ENCODE measurements at regions not wholly inside any gene's neighbourhood (a gene's known extent, or its start where the extent isn't known, plus 50 kb on each side); places are given as distances from the start of the nearest gene placed in this dataset.

DNA sequence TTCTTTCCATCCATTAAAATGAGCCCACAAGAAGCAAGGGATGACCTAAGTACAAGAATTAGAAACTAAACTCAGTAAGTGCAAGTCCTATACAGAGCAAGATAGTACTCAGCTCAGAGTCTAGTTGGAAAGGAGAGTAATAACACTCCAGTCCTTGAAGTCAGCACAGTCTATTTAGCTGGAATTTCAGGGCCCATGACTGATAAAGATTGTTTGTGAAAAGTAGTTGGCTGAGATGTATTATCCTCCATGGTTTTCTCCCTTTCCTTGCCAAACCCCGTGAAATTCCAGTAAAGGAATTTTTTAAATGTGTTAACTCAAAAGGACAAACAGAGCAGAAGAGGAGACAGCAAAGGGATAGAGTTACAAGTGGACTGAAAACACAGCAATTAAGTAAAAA lies 127.2 kb upstream of the STT3B start:
- no peak overlapping the region for H2AFZ ChIP-seq (ENCODE audit: low read depth)
- no peaks in the 10 kb centered on the region for H3K79me2 ChIP-seq (ENCODE audit: insufficient read depth, low read depth)
- H3K27me3 ChIP-seq (ENCODE audit: insufficient read depth, low read depth), result no peaks in the 10 kb centered on the region
- H3K4me3 ChIP-seq (IDR thresholded peaks at IDR 0.05; ENCODE audit: insufficient read depth, low read depth, low read length), result no peak overlapping the region
- no peaks in the 10 kb centered on the region for H4K20me1 ChIP-seq (ENCODE audit: insufficient read depth)
- H3K4me2 ChIP-seq, result no peak overlapping the region
- H3K9ac ChIP-seq, result no peak overlapping the region
- H3K27ac ChIP-seq, result no peak overlapping the region
- TF ChIP-seq, protein P1, sequence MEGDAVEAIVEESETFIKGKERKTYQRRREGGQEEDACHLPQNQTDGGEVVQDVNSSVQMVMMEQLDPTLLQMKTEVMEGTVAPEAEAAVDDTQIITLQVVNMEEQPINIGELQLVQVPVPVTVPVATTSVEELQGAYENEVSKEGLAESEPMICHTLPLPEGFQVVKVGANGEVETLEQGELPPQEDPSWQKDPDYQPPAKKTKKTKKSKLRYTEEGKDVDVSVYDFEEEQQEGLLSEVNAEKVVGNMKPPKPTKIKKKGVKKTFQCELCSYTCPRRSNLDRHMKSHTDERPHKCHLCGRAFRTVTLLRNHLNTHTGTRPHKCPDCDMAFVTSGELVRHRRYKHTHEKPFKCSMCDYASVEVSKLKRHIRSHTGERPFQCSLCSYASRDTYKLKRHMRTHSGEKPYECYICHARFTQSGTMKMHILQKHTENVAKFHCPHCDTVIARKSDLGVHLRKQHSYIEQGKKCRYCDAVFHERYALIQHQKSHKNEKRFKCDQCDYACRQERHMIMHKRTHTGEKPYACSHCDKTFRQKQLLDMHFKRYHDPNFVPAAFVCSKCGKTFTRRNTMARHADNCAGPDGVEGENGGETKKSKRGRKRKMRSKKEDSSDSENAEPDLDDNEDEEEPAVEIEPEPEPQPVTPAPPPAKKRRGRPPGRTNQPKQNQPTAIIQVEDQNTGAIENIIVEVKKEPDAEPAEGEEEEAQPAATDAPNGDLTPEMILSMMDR (conservative IDR thresholded peaks at IDR 0.05; ENCODE audit: low read depth, low read length), result no peak
- no peaks in the 10 kb centered on the region for H3K4me1 ChIP-seq (ENCODE audit: low read depth, poor library complexity, severe bottlenecking)
- H3K36me3 ChIP-seq (ENCODE audit: insufficient read depth), result no peaks in the 10 kb centered on the region

DNA sequence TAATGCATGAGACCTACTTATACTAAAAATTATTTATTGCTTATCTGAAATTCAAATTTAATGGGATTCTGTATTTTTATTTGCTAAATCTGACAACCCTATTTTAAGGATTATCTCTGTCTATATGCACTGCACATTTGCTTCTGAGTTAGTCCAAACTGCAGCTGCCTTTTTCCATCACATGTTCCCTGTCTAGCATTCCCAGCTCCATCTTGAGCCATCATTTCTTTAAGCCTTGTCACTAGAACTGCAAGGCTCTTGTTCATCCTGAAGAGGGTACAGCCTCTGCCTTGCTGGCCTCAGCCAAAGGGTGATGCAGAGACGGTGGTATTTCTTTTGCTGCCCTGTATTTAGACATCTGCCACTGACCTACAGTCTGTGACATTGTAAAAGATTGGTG lies 125.8 kb upstream of the STT3B start:
- no peaks in the 10 kb centered on the region for H3K36me3 ChIP-seq (ENCODE audit: insufficient read depth)
- no peak overlapping the region for H3K9ac ChIP-seq
- no peaks in the 10 kb centered on the region for H3K4me1 ChIP-seq (ENCODE audit: low read depth, poor library complexity, severe bottlenecking)
- no peak overlapping the region for H2AFZ ChIP-seq (ENCODE audit: low read depth)
- TF ChIP-seq, protein P1 (conservative IDR thresholded peaks at IDR 0.05; ENCODE audit: low read depth, low read length), result no peak
- no peak overlapping the region for H3K4me3 ChIP-seq (IDR thresholded peaks at IDR 0.05; ENCODE audit: insufficient read depth, low read depth, low read length)
- H3K27me3 ChIP-seq (ENCODE audit: insufficient read depth, low read depth), result no peaks in the 10 kb centered on the region
- H3K4me2 ChIP-seq, result no peak overlapping the region
- H3K27ac ChIP-seq, result no peak overlapping the region
- H4K20me1 ChIP-seq (ENCODE audit: insufficient read depth), result no peaks in the 10 kb centered on the region
- H3K79me2 ChIP-seq (ENCODE audit: insufficient read depth, low read depth), result no peaks in the 10 kb centered on the region

DNA sequence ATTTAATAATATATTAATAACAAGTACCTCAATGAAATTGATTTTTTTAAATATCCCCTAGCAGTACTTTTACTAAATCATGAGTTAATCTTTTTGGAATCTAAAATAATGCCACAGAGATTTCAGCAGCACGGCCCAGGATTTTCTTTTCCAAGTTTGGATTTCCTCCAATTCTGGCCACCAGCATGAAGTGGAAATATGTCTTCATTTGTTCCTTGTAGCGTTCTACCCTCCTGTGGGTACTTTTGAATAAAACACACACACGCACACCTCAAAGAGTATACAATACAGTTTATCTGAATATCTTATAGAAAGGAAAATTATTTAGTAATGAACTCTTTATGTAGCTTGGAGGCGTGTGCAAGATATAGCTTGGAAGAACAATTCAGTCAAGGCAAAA lies 125.1 kb upstream of the STT3B start:
- no peaks in the 10 kb centered on the region for H3K4me1 ChIP-seq (ENCODE audit: low read depth, poor library complexity, severe bottlenecking)
- no peaks in the 10 kb centered on the region for H3K36me3 ChIP-seq (ENCODE audit: insufficient read depth)
- no peaks in the 10 kb centered on the region for H4K20me1 ChIP-seq (ENCODE audit: insufficient read depth)
- no peak overlapping the region for H2AFZ ChIP-seq (ENCODE audit: low read depth)
- H3K4me2 ChIP-seq, result no peak overlapping the region
- H3K9ac ChIP-seq, result no peak overlapping the region
- H3K27me3 ChIP-seq (ENCODE audit: insufficient read depth, low read depth), result no peaks in the 10 kb centered on the region
- H3K79me2 ChIP-seq (ENCODE audit: insufficient read depth, low read depth), result no peaks in the 10 kb centered on the region
- TF ChIP-seq, protein P1 (conservative IDR thresholded peaks at IDR 0.05; ENCODE audit: low read depth, low read length), result no peak
- H3K27ac ChIP-seq, result no peak overlapping the region
- no peak overlapping the region for H3K4me3 ChIP-seq (IDR thresholded peaks at IDR 0.05; ENCODE audit: insufficient read depth, low read depth, low read length)

DNA sequence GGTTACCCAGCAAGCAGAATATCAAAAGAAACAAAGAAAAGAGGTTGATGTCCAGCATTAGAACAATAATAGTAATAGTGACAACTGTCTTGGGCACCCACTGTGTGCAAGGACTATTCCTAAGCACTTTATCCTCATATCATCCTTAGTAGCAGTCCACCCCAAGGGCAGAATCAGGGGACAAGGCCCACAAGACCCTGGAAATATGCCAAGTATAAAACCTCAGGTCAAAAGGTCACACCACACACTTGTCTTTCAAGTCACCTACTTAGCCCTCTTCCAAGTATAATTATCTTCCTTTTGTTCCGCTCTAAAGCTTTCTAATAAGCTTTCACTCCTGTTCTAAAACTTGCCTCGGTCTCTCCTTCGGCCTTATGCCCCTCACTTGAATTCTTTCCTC lies 124.0 kb upstream of the STT3B start:
- Histone ChIP-seq H3K36me3 (ENCODE audit: insufficient read depth) (no peaks in the 10 kb centered on the region), H3K27ac (no peak overlapping the region), H4K20me1 (ENCODE audit: insufficient read depth) (no peaks in the 10 kb centered on the region), H3K79me2 (ENCODE audit: insufficient read depth, low read depth) (no peaks in the 10 kb centered on the region), H2AFZ (ENCODE audit: low read depth) (no peak overlapping the region), H3K9ac (no peak overlapping the region), H3K4me3 (IDR thresholded peaks at IDR 0.05; ENCODE audit: insufficient read depth, low read depth, low read length) (no peak overlapping the region), H3K27me3 (ENCODE audit: insufficient read depth, low read depth) (no peaks in the 10 kb centered on the region), H3K4me1 (ENCODE audit: low read depth, poor library complexity, severe bottlenecking) (no peaks in the 10 kb centered on the region), H3K4me2 (no peak overlapping the region)
- TF ChIP-seq, protein P1 (conservative IDR thresholded peaks at IDR 0.05; ENCODE audit: low read depth, low read length), result no peak

DNA sequence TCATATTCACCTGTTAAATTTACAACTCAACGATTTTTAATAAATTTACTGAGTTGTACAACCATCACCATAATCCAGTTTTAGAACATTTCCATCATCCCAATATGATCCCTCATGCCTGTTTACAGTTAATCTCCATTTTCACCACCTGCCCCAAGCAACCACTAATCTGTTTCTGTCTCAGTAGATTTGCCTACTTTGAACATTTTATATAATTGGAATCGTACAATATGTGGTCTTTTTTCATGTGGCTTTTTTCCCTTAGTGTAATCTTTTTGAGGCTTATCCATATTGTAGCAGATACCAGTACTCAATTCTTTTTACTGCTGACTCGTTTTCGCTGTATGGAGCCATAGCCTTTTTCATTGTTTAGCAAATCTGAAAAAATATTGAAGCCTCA lies 123.3 kb upstream of the STT3B start:
- H3K9ac ChIP-seq, result no peak overlapping the region
- no peak overlapping the region for H3K4me3 ChIP-seq (IDR thresholded peaks at IDR 0.05; ENCODE audit: insufficient read depth, low read depth, low read length)
- no peak overlapping the region for H3K4me2 ChIP-seq
- no peak overlapping the region for H2AFZ ChIP-seq (ENCODE audit: low read depth)
- H3K4me1 ChIP-seq (ENCODE audit: low read depth, poor library complexity, severe bottlenecking), result no peaks in the 10 kb centered on the region
- H3K36me3 ChIP-seq (ENCODE audit: insufficient read depth), result no peaks in the 10 kb centered on the region
- H3K79me2 ChIP-seq (ENCODE audit: insufficient read depth, low read depth), result no peaks in the 10 kb centered on the region
- H3K27me3 ChIP-seq (ENCODE audit: insufficient read depth, low read depth), result no peaks in the 10 kb centered on the region
- TF ChIP-seq, protein P1 (conservative IDR thresholded peaks at IDR 0.05; ENCODE audit: low read depth, low read length), result no peak
- no peaks in the 10 kb centered on the region for H4K20me1 ChIP-seq (ENCODE audit: insufficient read depth)
- H3K27ac ChIP-seq, result no peak overlapping the region
